ENCODE measurements at regions not wholly inside any gene's neighbourhood (a gene's known extent, or its start where the extent isn't known, plus 50 kb on each side); places are given as distances from the start of the nearest gene placed in this dataset.
A peak's percentile ranks its signal among the peaks of the same experiment; 100 is the strongest.

DNA sequence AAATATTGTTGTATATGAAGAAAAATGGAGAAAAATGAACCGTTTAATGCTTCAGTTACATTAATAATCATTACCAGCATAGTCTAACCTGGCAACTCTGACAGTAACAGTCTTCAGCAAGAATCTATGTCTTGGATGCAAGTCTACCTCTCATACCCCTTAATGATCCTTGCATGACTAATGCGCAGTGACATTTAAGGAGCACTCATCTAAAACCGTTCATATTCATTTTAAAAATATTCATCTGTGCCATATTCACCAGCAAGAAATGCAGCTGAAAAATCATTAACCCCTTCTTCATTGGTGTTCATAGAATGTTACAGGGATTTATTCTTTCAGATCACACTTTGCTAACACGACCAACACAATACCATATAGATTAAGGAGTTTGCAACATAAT is 227.2 kb upstream of the ASCC3 start:
- DNase-seq (ENCODE audit: low read depth, low spot score), result no peak
- no peaks in the 10 kb centered on the region for H3K9me3 ChIP-seq (ENCODE audit: control insufficient read depth, insufficient read depth, low read length)
- no peaks in the 10 kb centered on the region for H3K36me3 ChIP-seq (ENCODE audit: control insufficient read depth, insufficient read depth, low read length)
- H3K4me3 ChIP-seq (ENCODE audit: low read length), result no peak overlapping the region
- H3K4me1 ChIP-seq (ENCODE audit: control insufficient read depth, insufficient read depth, low read length), result no peaks in the 10 kb centered on the region
- H3K27me3 ChIP-seq (ENCODE audit: control insufficient read depth, insufficient read depth, low read length), result no peaks in the 10 kb centered on the region
- H3K27ac ChIP-seq (ENCODE audit: low read length), result no peak overlapping the region
- WGBS (ENCODE audit: insufficient coverage, insufficient read length), result no CpG with 5 or more reads among the region's 4 CpGs

DNA sequence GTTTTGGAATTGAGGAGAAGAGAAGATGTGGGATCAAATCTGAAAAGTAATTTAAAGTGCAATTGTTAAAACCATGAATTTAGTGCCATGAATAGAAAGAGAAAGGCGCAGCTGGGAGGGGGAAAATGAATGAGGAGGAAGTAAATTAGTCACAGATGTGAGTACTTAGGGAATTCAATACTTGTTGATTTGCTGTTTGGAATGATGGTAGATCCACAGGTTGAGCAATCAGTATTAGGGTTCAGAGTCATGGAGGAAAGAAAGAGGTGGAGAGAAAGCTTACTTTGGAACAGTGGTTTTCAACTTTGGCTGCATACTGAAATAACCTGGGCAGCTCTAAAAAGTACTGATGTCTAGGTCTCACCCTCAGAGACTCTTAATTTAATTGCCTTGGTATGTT is 229.7 kb upstream of the ASCC3 start:
- H3K27ac ChIP-seq (ENCODE audit: low read length), result no peak overlapping the region
- no peaks in the 10 kb centered on the region for H3K4me1 ChIP-seq (ENCODE audit: control insufficient read depth, insufficient read depth, low read length)
- no peaks in the 10 kb centered on the region for H3K36me3 ChIP-seq (ENCODE audit: control insufficient read depth, insufficient read depth, low read length)
- no peak overlapping the region for H3K4me3 ChIP-seq (ENCODE audit: low read length)
- no peaks in the 10 kb centered on the region for H3K9me3 ChIP-seq (ENCODE audit: control insufficient read depth, insufficient read depth, low read length)
- H3K27me3 ChIP-seq (ENCODE audit: control insufficient read depth, insufficient read depth, low read length), result no peaks in the 10 kb centered on the region
- no CpG with 5 or more reads among the region's 1 CpG for WGBS (ENCODE audit: insufficient coverage, insufficient read length)
- DNase-seq (ENCODE audit: low read depth, low spot score), result no peak

DNA sequence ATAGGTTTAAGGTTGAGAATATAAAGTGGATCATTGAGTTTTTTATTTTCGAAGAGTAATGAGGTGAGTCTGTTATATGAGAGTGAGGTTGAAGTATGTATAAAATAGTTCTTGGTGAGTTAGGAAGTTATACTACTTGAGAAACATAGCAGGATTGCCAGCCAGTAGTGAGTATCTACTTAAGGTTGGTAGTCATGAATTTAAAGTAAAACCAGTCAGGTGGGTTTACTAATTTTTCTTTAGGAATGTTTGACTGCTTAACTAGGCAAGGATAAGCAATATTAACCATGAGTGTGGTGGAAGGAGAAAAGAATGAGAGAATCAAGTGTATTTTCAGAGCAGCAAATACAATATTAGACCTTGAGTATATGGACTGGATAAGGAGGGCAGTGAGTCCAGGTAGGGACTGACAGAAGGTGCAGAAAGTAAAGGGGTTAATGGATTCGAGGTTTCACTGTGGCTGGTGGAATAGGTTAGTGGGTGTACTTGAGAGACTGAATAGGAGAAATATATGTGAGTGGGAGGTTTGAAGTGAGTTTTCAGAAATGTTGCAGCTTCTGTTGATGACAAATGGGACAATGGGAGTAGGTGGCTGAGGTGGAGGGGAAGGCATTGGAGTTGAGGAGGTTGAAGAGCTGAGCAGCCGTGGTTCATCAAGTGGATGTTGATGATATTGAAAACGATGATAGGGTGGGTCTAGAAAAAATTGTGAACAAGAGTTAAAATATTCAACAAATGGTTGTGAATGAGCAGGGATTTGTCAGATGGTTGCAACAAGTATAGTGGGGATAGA is 232.5 kb upstream of the ASCC3 start:
- Histone ChIP-seq H3K27ac (ENCODE audit: low read length) (no peak overlapping the region), H3K4me3 (ENCODE audit: low read length) (no peak overlapping the region), H3K27me3 (ENCODE audit: control insufficient read depth, insufficient read depth, low read length) (no peaks in the 10 kb centered on the region), H3K9me3 (ENCODE audit: control insufficient read depth, insufficient read depth, low read length) (no peaks in the 10 kb centered on the region), H3K36me3 (ENCODE audit: control insufficient read depth, insufficient read depth, low read length) (no peaks in the 10 kb centered on the region), H3K4me1 (ENCODE audit: control insufficient read depth, insufficient read depth, low read length) (no peaks in the 10 kb centered on the region)
- DNase-seq (ENCODE audit: low read depth, low spot score), result no peak
- 100% methylated on average over 2 of the region's 4 CpGs for WGBS (ENCODE audit: insufficient coverage, insufficient read length)

DNA sequence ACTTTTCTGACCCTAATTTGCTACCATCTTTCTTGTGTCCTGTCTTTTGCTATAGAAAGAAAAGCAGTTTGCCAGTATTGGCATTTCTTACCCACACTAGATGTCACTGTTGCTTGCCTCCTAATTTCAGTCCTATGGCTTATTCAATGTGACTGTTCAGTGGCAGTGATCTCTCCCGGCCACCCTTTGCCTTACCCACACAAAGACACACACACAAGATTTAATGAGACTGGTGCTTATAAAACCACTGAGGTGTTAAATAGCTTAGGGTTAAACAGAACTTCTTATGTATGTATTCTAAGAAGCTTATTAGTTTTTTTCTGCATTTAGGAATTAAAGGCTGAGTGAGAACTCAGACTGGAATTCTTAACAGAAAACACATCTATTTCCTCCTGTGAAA is 233.6 kb upstream of the ASCC3 start:
- no peaks in the 10 kb centered on the region for H3K4me1 ChIP-seq (ENCODE audit: control insufficient read depth, insufficient read depth, low read length)
- H3K27me3 ChIP-seq (ENCODE audit: control insufficient read depth, insufficient read depth, low read length), result no peaks in the 10 kb centered on the region
- DNase-seq (ENCODE audit: low read depth, low spot score), result no peak
- no peaks in the 10 kb centered on the region for H3K9me3 ChIP-seq (ENCODE audit: control insufficient read depth, insufficient read depth, low read length)
- H3K4me3 ChIP-seq (ENCODE audit: low read length), result no peak overlapping the region
- no peak overlapping the region for H3K27ac ChIP-seq (ENCODE audit: low read length)
- no peaks in the 10 kb centered on the region for H3K36me3 ChIP-seq (ENCODE audit: control insufficient read depth, insufficient read depth, low read length)
- WGBS (ENCODE audit: insufficient coverage, insufficient read length), result no CpG with 5 or more reads among the region's 1 CpG

- H3K4me3 ChIP-seq (ENCODE audit: low read length), result no peak overlapping the region
- H3K36me3 ChIP-seq (ENCODE audit: control insufficient read depth, insufficient read depth, low read length), result no peaks in the 10 kb centered on the region
- H3K27me3 ChIP-seq (ENCODE audit: control insufficient read depth, insufficient read depth, low read length), result no peaks in the 10 kb centered on the region
- DNase-seq (ENCODE audit: low read depth, low spot score), result no peak
- H3K4me1 ChIP-seq (ENCODE audit: control insufficient read depth, insufficient read depth, low read length), result no peaks in the 10 kb centered on the region
- WGBS (ENCODE audit: insufficient coverage, insufficient read length), result no CpG with 5 or more reads among the region's 5 CpGs
- no peak overlapping the region for H3K27ac ChIP-seq (ENCODE audit: low read length)
- no peaks in the 10 kb centered on the region for H3K9me3 ChIP-seq (ENCODE audit: control insufficient read depth, insufficient read depth, low read length)
Observed at GRCh38 chr6:101116337-101116736, 235.2 kb upstream of the ASCC3 start.

GRCh38 chr6:101117393-101118135 is 236.4 kb upstream of the ASCC3 start:
- Histone ChIP-seq H3K27ac (ENCODE audit: low read length) (no peak overlapping the region), H3K4me3 (ENCODE audit: low read length) (no peak overlapping the region), H3K36me3 (ENCODE audit: control insufficient read depth, insufficient read depth, low read length) (no peaks in the 10 kb centered on the region), H3K9me3 (ENCODE audit: control insufficient read depth, insufficient read depth, low read length) (no peaks in the 10 kb centered on the region), H3K27me3 (ENCODE audit: control insufficient read depth, insufficient read depth, low read length) (no peaks in the 10 kb centered on the region), H3K4me1 (ENCODE audit: control insufficient read depth, insufficient read depth, low read length) (no peaks in the 10 kb centered on the region)
- no CpG with 5 or more reads among the region's 11 CpGs for WGBS (ENCODE audit: insufficient coverage, insufficient read length)
- DNase-seq (ENCODE audit: low read depth, low spot score), result peak; percentile 35

DNA sequence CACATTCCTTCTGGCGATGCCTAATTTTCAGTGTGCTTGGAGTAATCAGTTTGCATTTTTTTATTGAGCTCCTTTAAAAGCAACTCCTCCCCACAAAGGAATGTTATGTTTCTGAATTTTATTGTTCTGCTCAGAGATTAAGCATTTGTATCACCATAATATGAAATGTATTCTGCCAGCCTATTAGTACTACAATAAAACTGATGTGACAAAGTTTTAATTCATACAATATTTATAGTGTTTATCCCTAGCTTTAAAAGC is 236.9 kb upstream of the ASCC3 start:
- Histone ChIP-seq H3K27ac (ENCODE audit: low read length) (no peak overlapping the region), H3K9me3 (ENCODE audit: control insufficient read depth, insufficient read depth, low read length) (no peaks in the 10 kb centered on the region), H3K4me1 (ENCODE audit: control insufficient read depth, insufficient read depth, low read length) (no peaks in the 10 kb centered on the region), H3K27me3 (ENCODE audit: control insufficient read depth, insufficient read depth, low read length) (no peaks in the 10 kb centered on the region), H3K36me3 (ENCODE audit: control insufficient read depth, insufficient read depth, low read length) (no peaks in the 10 kb centered on the region), H3K4me3 (ENCODE audit: low read length) (no peak overlapping the region)
- no peak for DNase-seq (ENCODE audit: low read depth, low spot score)
- no CpG with 5 or more reads among the region's 1 CpG for WGBS (ENCODE audit: insufficient coverage, insufficient read length)

GRCh38 chr6:101120747-101121146 is 239.6 kb upstream of the ASCC3 start:
- Histone ChIP-seq H3K4me3 (ENCODE audit: low read length) (no peak overlapping the region), H3K36me3 (ENCODE audit: control insufficient read depth, insufficient read depth, low read length) (no peaks in the 10 kb centered on the region), H3K27me3 (ENCODE audit: control insufficient read depth, insufficient read depth, low read length) (no peaks in the 10 kb centered on the region), H3K9me3 (ENCODE audit: control insufficient read depth, insufficient read depth, low read length) (no peaks in the 10 kb centered on the region), H3K4me1 (ENCODE audit: control insufficient read depth, insufficient read depth, low read length) (no peaks in the 10 kb centered on the region), H3K27ac (ENCODE audit: low read length) (no peak overlapping the region)
- DNase-seq (ENCODE audit: low read depth, low spot score), result no peak
- 100% methylated on average over 1 of the region's 4 CpGs for WGBS (ENCODE audit: insufficient coverage, insufficient read length)

DNA sequence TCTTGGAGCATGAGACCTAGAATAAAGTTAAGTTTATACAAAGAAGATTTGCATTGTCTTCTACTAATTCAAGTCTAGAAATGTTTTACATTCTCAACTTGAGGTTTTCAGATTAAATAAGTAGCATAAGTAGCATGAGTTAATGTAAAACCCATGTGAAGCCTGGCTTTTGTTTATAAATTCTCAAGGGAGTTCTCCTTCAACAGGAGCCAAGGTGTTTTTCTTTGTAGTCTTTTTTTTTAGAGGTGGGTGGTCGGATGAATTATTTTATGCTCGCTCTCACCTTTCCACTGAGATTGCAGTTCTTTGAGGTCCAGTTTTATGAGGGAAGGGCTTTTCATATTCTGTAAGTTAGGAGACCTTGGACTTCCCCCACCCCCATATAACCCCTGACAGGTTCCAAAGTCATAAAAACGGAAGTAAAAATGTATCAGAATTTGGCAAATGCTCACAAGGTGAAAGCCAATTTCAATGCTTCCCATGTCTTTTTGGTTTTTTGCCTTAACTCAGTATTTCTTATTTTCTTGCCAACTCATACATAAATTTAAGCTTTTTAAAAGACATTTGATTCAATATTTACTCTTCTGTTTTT is 244.3 kb upstream of the ASCC3 start:
- Histone ChIP-seq H3K36me3 (ENCODE audit: control insufficient read depth, insufficient read depth, low read length) (no peaks in the 10 kb centered on the region), H3K9me3 (ENCODE audit: control insufficient read depth, insufficient read depth, low read length) (no peaks in the 10 kb centered on the region; the same call in 1 of the 2 replicates), H3K4me1 (ENCODE audit: control insufficient read depth, insufficient read depth, low read length) (no peaks in the 10 kb centered on the region), H3K27me3 (ENCODE audit: control insufficient read depth, insufficient read depth, low read length) (no peaks in the 10 kb centered on the region), H3K27ac (ENCODE audit: low read length) (no peak overlapping the region), H3K4me3 (ENCODE audit: low read length) (no peak overlapping the region)
- DNase-seq (ENCODE audit: low read depth, low spot score), result no peak
- no CpG with 5 or more reads among the region's 3 CpGs for WGBS (ENCODE audit: insufficient coverage, insufficient read length)

DNA sequence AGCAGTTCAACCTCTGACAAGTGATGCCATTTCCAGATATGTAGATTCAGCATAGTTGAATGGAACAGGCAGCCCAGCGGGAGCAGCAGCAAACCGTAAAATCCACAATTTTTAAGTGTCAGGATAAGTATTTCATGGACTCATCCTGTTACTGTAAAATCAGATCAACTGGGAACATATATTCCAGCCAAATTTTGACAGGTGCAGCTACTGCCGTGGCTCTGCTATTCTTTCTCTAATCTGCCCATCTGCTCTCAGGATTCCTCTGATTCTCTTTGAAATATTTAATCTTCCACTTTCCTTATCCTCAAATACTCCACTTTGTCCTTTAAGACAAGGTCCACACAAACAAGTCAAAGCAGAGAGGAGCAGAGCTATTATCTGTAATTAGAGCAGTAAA is 245.4 kb upstream of the ASCC3 start:
- Histone ChIP-seq H3K36me3 (ENCODE audit: control insufficient read depth, insufficient read depth, low read length) (no peaks in the 10 kb centered on the region), H3K9me3 (ENCODE audit: control insufficient read depth, insufficient read depth, low read length) (no peaks in the 10 kb centered on the region; the same call in 1 of the 2 replicates), H3K27me3 (ENCODE audit: control insufficient read depth, insufficient read depth, low read length) (no peaks in the 10 kb centered on the region), H3K27ac (ENCODE audit: low read length) (no peak overlapping the region), H3K4me1 (ENCODE audit: control insufficient read depth, insufficient read depth, low read length) (no peaks in the 10 kb centered on the region), H3K4me3 (ENCODE audit: low read length) (no peak overlapping the region)
- no CpG with 5 or more reads among the region's 3 CpGs for WGBS (ENCODE audit: insufficient coverage, insufficient read length)
- DNase-seq (ENCODE audit: low read depth, low spot score), result no peak

All from iPS DF 6.9 (cell line).